SU-DHL-6 (cell line): ENCODE measurements at regions not wholly inside any gene's neighbourhood (a gene's known extent, or its start where the extent isn't known, plus 50 kb on each side); places are given as distances from the start of the nearest gene placed in this dataset.

ENCODE experiments used
- CTCF ChIP-seq: fragments of 200-600 bp; sonication (generic); IDR thresholded peaks from one replicate; pipeline ENCODE4 v1.5.1; 2017; ENCODE audit warnings: antibody characterized with exemption, mild to moderate bottlenecking, low read length, moderate library complexity; ENCODE audit not compliant: insufficient read depth, poor library complexity, severe bottlenecking
- EZH2phosphoT487 ChIP-seq: fragments of 200-600 bp; sonication (generic), shearing (Covaris generic); conservative IDR thresholded peaks from 2 replicates; pipeline ENCODE4 v1.6.1; 2018; ENCODE audit warnings: mild to moderate bottlenecking, antibody characterized with exemption, low read length, moderate library complexity, mixed read lengths

- TF ChIP-seq CTCF (no peak), EZH2phosphoT487 (no peak)
Observed at GRCh38 chr3:182028081-182028480, 316.4 kb downstream of the SOX2 start.
